ENCODE measurements at regions not wholly inside any gene's neighbourhood (a gene's known extent, or its start where the extent isn't known, plus 50 kb on each side); places are given as distances from the start of the nearest gene placed in this dataset.

DNA sequence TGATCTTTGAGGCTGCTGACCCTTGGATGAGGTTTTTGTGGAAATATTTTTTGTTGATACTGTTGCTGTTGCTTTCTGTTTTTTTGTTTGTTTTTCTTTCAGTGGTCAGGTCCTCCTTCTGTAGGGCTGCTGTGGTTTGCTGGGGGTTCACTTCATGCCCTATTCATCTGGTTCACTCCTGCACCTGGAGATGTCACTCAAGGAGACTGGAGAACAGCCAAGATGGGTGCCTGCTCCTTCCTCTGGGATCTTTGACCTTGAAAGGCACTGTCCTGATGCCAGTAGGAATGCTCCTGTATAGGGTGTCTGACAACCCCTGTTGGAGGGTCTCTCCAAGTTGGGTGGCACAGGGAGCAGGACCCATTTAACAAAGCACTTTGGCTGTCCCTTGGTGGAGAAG lies 67.0 kb upstream of the ACTBL2 start:
- Histone ChIP-seq H3K36me3 (no peaks in the 10 kb centered on the region), H3K27me3 (no peaks in the 10 kb centered on the region), H3K27ac (peak overlapping the region; percentile 90), H3K4me3 (peak overlapping the region; percentile 16; the same call in 1 of the 2 replicates), H3K4me1 (peaks cover 34% of the 10 kb centered on the region), H3K9me3 (replicated peaks) (peaks cover 12% of the 10 kb centered on the region)
- peak; percentile 84 to 90 for DNase-seq

DNA sequence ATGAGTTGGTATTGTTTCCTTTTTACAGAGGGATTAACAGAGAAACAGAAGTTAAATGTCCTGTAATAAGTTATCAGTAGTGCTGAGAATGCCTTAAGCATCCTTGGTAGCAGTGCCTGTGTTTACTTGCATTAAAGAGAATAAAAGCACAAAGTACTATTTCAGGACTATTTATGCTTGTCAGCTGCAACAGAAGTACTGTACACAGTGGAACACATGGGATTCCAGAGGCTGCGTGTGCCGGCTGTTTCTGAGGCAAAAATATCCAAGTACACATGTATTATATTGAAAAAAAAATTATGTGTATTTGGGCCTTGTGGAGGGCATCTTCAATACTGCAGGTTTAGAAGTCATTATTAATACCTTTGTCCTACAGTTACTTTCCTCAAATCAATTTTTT lies 58.2 kb upstream of the ACTBL2 start:
- Histone ChIP-seq H3K9me3 (replicated peaks) (no peaks in the 10 kb centered on the region), H3K36me3 (no peaks in the 10 kb centered on the region), H3K27me3 (no peaks in the 10 kb centered on the region; the same call in 1 of the 2 replicates), H3K4me1 (no peaks in the 10 kb centered on the region; the same call in 1 of the 2 replicates), H3K27ac (no peak overlapping the region), H3K4me3 (no peak overlapping the region)
- DNase-seq, result no peak

DNA sequence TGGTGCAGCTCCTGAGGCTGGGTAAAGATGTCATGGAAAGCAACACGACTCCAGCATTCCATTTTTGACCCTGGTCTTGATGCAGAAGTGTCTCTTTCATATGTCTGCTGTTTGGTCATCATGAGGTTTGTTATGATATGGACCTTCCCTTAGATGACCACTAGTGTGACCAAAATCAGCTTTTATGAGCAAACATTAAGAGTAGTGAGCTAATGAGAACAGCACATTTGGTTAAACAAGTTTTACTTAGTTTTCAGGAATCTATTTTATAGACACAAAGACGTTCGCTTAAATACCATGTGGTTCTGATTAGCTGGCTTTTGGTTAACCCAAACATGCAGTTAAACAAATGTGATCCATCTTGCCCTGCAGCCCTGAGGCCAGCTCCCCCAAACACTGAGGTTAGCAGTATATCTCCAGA lies 56.7 kb upstream of the ACTBL2 start:
- Histone ChIP-seq H3K27ac (no peak overlapping the region), H3K36me3 (no peaks in the 10 kb centered on the region), H3K9me3 (replicated peaks) (no peaks in the 10 kb centered on the region), H3K4me1 (no peaks in the 10 kb centered on the region; the same call in 1 of the 2 replicates), H3K4me3 (no peak overlapping the region), H3K27me3 (no peaks in the 10 kb centered on the region; the same call in 1 of the 2 replicates)
- no peak for DNase-seq

DNA sequence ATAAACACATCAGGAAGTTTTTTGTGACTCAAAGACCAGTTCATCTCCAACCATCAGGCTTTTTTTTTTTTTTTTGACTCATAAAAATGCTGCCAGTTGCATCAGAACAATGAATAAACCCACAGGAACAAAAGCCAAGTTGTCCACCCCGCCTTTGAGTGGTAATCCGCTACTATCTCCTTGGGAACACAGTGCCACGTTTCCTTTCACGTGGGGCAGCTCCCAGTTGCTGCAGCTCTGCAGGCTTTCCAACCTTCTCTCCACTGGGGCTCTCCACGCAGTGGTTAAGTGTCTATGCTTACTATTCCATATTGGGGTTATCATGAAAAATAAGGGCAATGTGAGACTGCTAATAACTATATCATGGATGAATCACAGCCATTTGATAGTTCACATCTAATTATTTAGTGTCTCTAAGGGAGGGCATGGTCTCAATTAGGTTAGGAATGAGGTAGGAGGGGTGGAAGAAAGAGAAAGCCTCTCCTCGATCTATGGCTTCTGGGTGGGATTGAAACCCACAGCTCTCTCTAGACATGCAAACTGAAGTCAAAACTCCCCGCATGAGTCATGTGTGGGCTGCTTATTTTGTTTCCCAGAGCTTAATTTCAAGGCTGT lies 55.8 kb upstream of the ACTBL2 start:
- no peaks in the 10 kb centered on the region for H3K9me3 ChIP-seq (replicated peaks)
- peak in 1 of 2 experiments; percentile 15 for DNase-seq
- no peak overlapping the region for H3K4me3 ChIP-seq
- H3K27me3 ChIP-seq, result no peaks in the 10 kb centered on the region; the same call in 1 of the 2 replicates
- H3K27ac ChIP-seq, result no peak overlapping the region
- H3K36me3 ChIP-seq, result no peaks in the 10 kb centered on the region
- peaks cover 1% of the 10 kb centered on the region for H3K4me1 ChIP-seq

DNA sequence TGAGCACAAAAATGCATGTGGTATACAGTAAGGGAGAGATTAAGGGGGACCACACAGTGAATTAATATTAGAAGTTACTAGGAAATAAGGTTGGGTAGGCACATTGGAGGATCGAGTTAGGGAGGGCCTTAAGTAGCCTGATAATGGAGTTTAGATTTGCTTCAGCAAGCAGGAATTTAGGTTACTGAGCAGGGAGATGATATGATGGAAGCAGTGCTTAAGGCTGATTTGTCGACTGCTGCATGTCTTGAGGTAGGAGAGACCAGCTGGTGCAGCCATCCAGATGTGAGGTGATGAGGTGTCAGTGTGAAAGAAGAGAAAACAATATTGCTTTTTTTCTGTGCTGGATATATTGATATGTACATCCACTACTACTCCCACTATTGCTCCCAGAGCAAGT lies 55.2 kb upstream of the ACTBL2 start:
- no peak for DNase-seq
- no peaks in the 10 kb centered on the region for H3K36me3 ChIP-seq
- H3K4me1 ChIP-seq, result peaks cover 8% of the 10 kb centered on the region
- H3K4me3 ChIP-seq, result no peak overlapping the region
- no peak overlapping the region for H3K27ac ChIP-seq
- H3K27me3 ChIP-seq, result no peaks in the 10 kb centered on the region; the same call in 1 of the 2 replicates
- no peaks in the 10 kb centered on the region for H3K9me3 ChIP-seq (replicated peaks)

DNA sequence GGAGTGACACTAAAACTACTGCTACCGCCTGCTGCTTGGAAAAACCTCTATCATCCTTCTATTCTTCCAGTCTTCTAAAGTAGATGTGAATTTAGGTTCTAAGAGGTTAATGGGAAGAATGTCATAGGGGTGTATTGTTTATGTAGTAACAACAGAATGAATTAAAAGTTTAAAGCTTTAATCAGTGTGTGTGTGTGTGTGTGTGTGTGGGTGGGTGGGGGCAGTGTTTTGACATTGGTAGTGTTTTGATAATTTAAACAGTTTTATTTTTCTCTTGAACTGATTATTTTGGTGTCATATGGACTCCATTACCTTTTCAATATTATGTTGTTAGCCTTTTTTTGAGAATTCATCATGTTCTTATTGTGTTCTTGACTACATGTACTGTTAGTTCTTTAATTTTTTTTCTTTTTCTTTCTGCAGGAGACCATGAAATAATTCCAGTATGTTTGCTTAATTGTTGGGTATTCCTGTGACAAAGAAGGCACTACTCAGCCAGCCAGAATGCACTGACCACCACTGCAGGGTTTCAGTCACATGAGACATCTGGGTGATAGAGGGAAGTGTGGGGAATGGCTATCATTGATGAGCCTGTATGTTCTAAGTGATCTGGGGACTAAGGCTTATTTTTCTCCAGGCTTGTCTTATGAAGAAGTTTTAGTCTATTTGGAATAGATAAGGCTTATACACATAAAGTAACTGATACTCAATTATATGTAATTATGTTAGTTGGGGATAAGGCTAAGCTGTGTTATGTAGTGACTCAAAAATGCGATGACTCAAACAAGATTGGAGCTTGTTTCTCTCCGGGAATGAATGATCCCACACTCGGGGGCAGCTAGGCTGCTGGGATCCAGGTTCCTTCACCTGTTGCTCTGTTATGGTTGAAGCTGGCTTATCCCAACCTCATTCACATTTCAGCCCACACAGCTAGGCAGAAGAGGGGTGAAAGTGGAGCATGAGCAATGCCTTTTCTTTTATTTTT lies 50.2 kb upstream of the ACTBL2 start:
- peak; percentile 28 to 50 for DNase-seq
- Histone ChIP-seq H3K36me3 (no peaks in the 10 kb centered on the region), H3K9me3 (replicated peaks) (no peaks in the 10 kb centered on the region), H3K27ac (no peak overlapping the region), H3K27me3 (no peaks in the 10 kb centered on the region), H3K4me3 (no peak overlapping the region), H3K4me1 (peaks cover 11% of the 10 kb centered on the region)
